Tibial artery (tissue), 4 donors: ENCODE measurements at regions not wholly inside any gene's neighbourhood (a gene's known extent, or its start where the extent isn't known, plus 50 kb on each side); places are given as distances from the start of the nearest gene placed in this dataset.

Source experiments
- DNase-seq, 2 donors: peaks; one replicate each; pipeline ENCODE4 v3.0.0-alpha.2; 2019
- H3K27ac ChIP-seq, 2 donors: fragments of 200-600 bp; sonication (generic) in 1 of 2; 1 replicate in 1 of 2; 2 replicates in 1 of 2; pipeline ENCODE4 v1.5.1; 2018 to 2019; ENCODE audit warnings: mild to moderate bottlenecking in 1 of 2
- H3K27me3 ChIP-seq, 2 donors: fragments of 200-600 bp; sonication (generic) in 1 of 2; one replicate each; pipeline versions ENCODE4 v1.5.1 to v1.6.0; 2016 to 2019
- H3K36me3 ChIP-seq, 3 donors: fragments of 200-600 bp; sonication (generic) in 2 of 3; one replicate each; pipeline ENCODE4 v1.5.1; 2016 to 2019; ENCODE audit warnings: mild to moderate bottlenecking in 2 of 3
- H3K4me1 ChIP-seq, 4 donors: fragments of 200-600 bp; sonication (generic) in 2 of 4; 1 replicate in 3 of 4; 2 replicates in 1 of 4; pipeline ENCODE4 v1.5.1; 2016 to 2019
- H3K4me3 ChIP-seq, 2 donors: fragments of 200-600 bp; sonication (generic) in 1 of 2; 1 replicate in 1 of 2; 2 replicates in 1 of 2; pipeline ENCODE4 v1.5.1; 2018 to 2019; ENCODE audit warnings: mild to moderate bottlenecking in 2 of 2
- H3K9me3 ChIP-seq, 3 donors: fragments of 200-600 bp; sonication (generic) in 1 of 3; one replicate each; pipeline ENCODE4 v1.5.1; 2016 to 2019
- CTCF ChIP-seq, 2 experiments: fragments of 200-600 bp in 1 of 2; fragments of 450-650 bp in 1 of 2; IDR thresholded peaks; one replicate each; pipeline ENCODE4 v1.5.1; 2017 to 2019; ENCODE audit warnings: antibody characterized with exemption in 2 of 2, mild to moderate bottlenecking in 1 of 2, moderate library complexity in 1 of 2
- intact Hi-C: fragments of 100-400 bp; cut with DNase I; formaldehyde crosslinking; loops from one replicate; pipeline ENCODE4 v1.15.0; 2023; ENCODE audit warnings: low total_unique reads

- H3K36me3 ChIP-seq = no peaks in the 10 kb centered on the region
- no peak overlapping the region for H3K27ac ChIP-seq
- no peaks in the 10 kb centered on the region for H3K9me3 ChIP-seq
- DNase-seq = no peak
- no peaks in the 10 kb centered on the region for H3K4me1 ChIP-seq
- no peaks in the 10 kb centered on the region for H3K27me3 ChIP-seq
- H3K4me3 ChIP-seq = no peak overlapping the region
- intact Hi-C loops = no loop called here
- no peak for TF ChIP-seq CTCF (IDR thresholded peaks at IDR 0.05)
These were observed 449.8 kb downstream of the HACE1 start for GRCh38 chr6:104409913-104410312.

GRCh38 chr6:104407957-104408356, 451.8 kb downstream of the HACE1 start:
- H3K4me1 ChIP-seq = no peaks in the 10 kb centered on the region
- DNase-seq = no peak
- no peaks in the 10 kb centered on the region for H3K27me3 ChIP-seq
- no peaks in the 10 kb centered on the region for H3K36me3 ChIP-seq
- H3K4me3 ChIP-seq = no peak overlapping the region
- no peak for TF ChIP-seq CTCF (IDR thresholded peaks at IDR 0.05)
- no peaks in the 10 kb centered on the region for H3K9me3 ChIP-seq
- intact Hi-C loops = no loop called here
- H3K27ac ChIP-seq = no peak overlapping the region

- intact Hi-C loops = no loop called here
- no peaks in the 10 kb centered on the region for H3K36me3 ChIP-seq
- no peaks in the 10 kb centered on the region for H3K9me3 ChIP-seq
- H3K27me3 ChIP-seq = no peaks in the 10 kb centered on the region
- no peak overlapping the region for H3K27ac ChIP-seq
- H3K4me1 ChIP-seq = no peaks in the 10 kb centered on the region
- DNase-seq = no peak
- no peak overlapping the region for H3K4me3 ChIP-seq
- no peak for TF ChIP-seq CTCF (IDR thresholded peaks at IDR 0.05)
These were observed 455.3 kb downstream of the HACE1 start for GRCh38 chr6:104404377-104404776.

- H3K4me1 ChIP-seq = no peaks in the 10 kb centered on the region
- H3K9me3 ChIP-seq = no peaks in the 10 kb centered on the region
- intact Hi-C loops = no loop called here
- no peak for TF ChIP-seq CTCF (IDR thresholded peaks at IDR 0.05)
- DNase-seq = no peak
- H3K36me3 ChIP-seq = no peaks in the 10 kb centered on the region
- no peak overlapping the region for H3K4me3 ChIP-seq
- no peaks in the 10 kb centered on the region for H3K27me3 ChIP-seq
- H3K27ac ChIP-seq = no peak overlapping the region
These were observed 457.1 kb downstream of the HACE1 start for GRCh38 chr6:104402572-104402971.

GRCh38 chr6:104401926-104402325, 457.8 kb downstream of the HACE1 start:
- no peak overlapping the region for H3K4me3 ChIP-seq
- H3K27me3 ChIP-seq = no peaks in the 10 kb centered on the region
- no peak for TF ChIP-seq CTCF (IDR thresholded peaks at IDR 0.05)
- no peaks in the 10 kb centered on the region for H3K4me1 ChIP-seq
- H3K9me3 ChIP-seq = no peaks in the 10 kb centered on the region
- H3K27ac ChIP-seq = no peak overlapping the region
- intact Hi-C loops = no loop called here
- no peak for DNase-seq
- no peaks in the 10 kb centered on the region for H3K36me3 ChIP-seq

- Histone ChIP-seq H3K27ac (no peak overlapping the region), H3K4me3 (no peak overlapping the region), H3K4me1 (no peaks in the 10 kb centered on the region), H3K9me3 (no peaks in the 10 kb centered on the region), H3K27me3 (no peaks in the 10 kb centered on the region), H3K36me3 (no peaks in the 10 kb centered on the region)
- DNase-seq = no peak
- intact Hi-C loops = no loop called here
- no peak for TF ChIP-seq CTCF (IDR thresholded peaks at IDR 0.05)
These were observed 458.9 kb downstream of the HACE1 start for GRCh38 chr6:104400844-104401243.
